Nephron progenitor cell (in vitro differentiated cells): ENCODE measurements at regions not wholly inside any gene's neighbourhood (a gene's known extent, or its start where the extent isn't known, plus 50 kb on each side); places are given as distances from the start of the nearest gene placed in this dataset.

Experiments used
- DNase-seq: peaks from one replicate; pipeline ENCODE4 v3.0.0; 2021
- H3K27ac Mint-ChIP-seq: 2 replicates; pipeline ENCODE4 v1.8.0; 2021; ENCODE audit warnings: mild to moderate bottlenecking, moderate library complexity, mixed read lengths
- H3K27me3 Mint-ChIP-seq: 2 replicates; pipeline ENCODE4 v1.8.0; 2021; ENCODE audit warnings: mild to moderate bottlenecking, low read depth, mixed read lengths; ENCODE audit not compliant: poor library complexity
- H3K36me3 Mint-ChIP-seq: 2 replicates; pipeline ENCODE4 v1.8.0; 2021; ENCODE audit warnings: low read depth, mixed read lengths
- H3K4me1 Mint-ChIP-seq: 2 replicates; pipeline ENCODE4 v1.8.0; 2021; ENCODE audit warnings: mixed read lengths
- H3K4me3 Mint-ChIP-seq: 2 replicates; pipeline ENCODE4 v1.8.0; 2021; ENCODE audit warnings: mild to moderate bottlenecking, moderate library complexity, mixed read lengths
- H3K9me3 Mint-ChIP-seq: 2 replicates; pipeline ENCODE4 v1.8.0; 2021; ENCODE audit warnings: mild to moderate bottlenecking, moderate library complexity, mixed read lengths
- CTCF ChIP-seq: fragments of 200-600 bp; sonication (generic); IDR thresholded peaks from 2 replicates; pipeline ENCODE4 v1.5.0; 2021; ENCODE audit warnings: antibody characterized with exemption

- no peaks in the 10 kb centered on the region for H3K36me3 Mint-ChIP-seq
- TF ChIP-seq CTCF = no peak
- H3K9me3 Mint-ChIP-seq = no peaks in the 10 kb centered on the region
- no peak overlapping the region for H3K27ac Mint-ChIP-seq
- no peak for DNase-seq
- no peaks in the 10 kb centered on the region for H3K4me1 Mint-ChIP-seq
- H3K27me3 Mint-ChIP-seq = peaks cover 3% of the 10 kb centered on the region
- no peak overlapping the region for H3K4me3 Mint-ChIP-seq
Observed at GRCh38 chr3:144033863-144034262, 62.2 kb downstream of the DIPK2A start.

GRCh38 chr3:144034715-144035290, 63.2 kb downstream of the DIPK2A start:
- H3K4me1 Mint-ChIP-seq = no peaks in the 10 kb centered on the region
- H3K36me3 Mint-ChIP-seq = no peaks in the 10 kb centered on the region
- no peak overlapping the region for H3K4me3 Mint-ChIP-seq
- no peaks in the 10 kb centered on the region for H3K9me3 Mint-ChIP-seq
- no peak for DNase-seq
- H3K27me3 Mint-ChIP-seq = peaks cover 6% of the 10 kb centered on the region
- no peak overlapping the region for H3K27ac Mint-ChIP-seq
- TF ChIP-seq CTCF = no peak

GRCh38 chr3:144036498-144036897, 64.9 kb downstream of the DIPK2A start:
- H3K27ac Mint-ChIP-seq = no peak overlapping the region
- no peaks in the 10 kb centered on the region for H3K36me3 Mint-ChIP-seq
- H3K4me1 Mint-ChIP-seq = no peaks in the 10 kb centered on the region
- H3K4me3 Mint-ChIP-seq = no peak overlapping the region
- H3K9me3 Mint-ChIP-seq = no peaks in the 10 kb centered on the region
- peaks cover 6% of the 10 kb centered on the region for H3K27me3 Mint-ChIP-seq
- DNase-seq = no peak
- TF ChIP-seq CTCF = no peak

- no peak for DNase-seq
- peaks cover 5% of the 10 kb centered on the region for H3K27me3 Mint-ChIP-seq
- no peak for TF ChIP-seq CTCF
- no peak overlapping the region for H3K4me3 Mint-ChIP-seq
- no peaks in the 10 kb centered on the region for H3K36me3 Mint-ChIP-seq
- no peaks in the 10 kb centered on the region for H3K9me3 Mint-ChIP-seq
- peak overlapping the region; percentile 25 for H3K27ac Mint-ChIP-seq
- no peaks in the 10 kb centered on the region for H3K4me1 Mint-ChIP-seq
Observed at GRCh38 chr3:144039661-144040060, 68.0 kb downstream of the DIPK2A start.

GRCh38 chr3:144041960-144042556, 70.4 kb downstream of the DIPK2A start:
- Mint-ChIP-seq H3K4me3 (no peak overlapping the region), H3K27ac (no peak overlapping the region), H3K4me1 (no peaks in the 10 kb centered on the region), H3K27me3 (peaks cover 2% of the 10 kb centered on the region), H3K36me3 (no peaks in the 10 kb centered on the region), H3K9me3 (no peaks in the 10 kb centered on the region)
- no peak for DNase-seq
- no peak for TF ChIP-seq CTCF

GRCh38 chr3:144045766-144046165, 74.1 kb downstream of the DIPK2A start:
- Mint-ChIP-seq H3K36me3 (no peaks in the 10 kb centered on the region), H3K9me3 (no peaks in the 10 kb centered on the region), H3K27ac (no peak overlapping the region), H3K4me3 (no peak overlapping the region), H3K27me3 (no peaks in the 10 kb centered on the region), H3K4me1 (no peaks in the 10 kb centered on the region)
- TF ChIP-seq CTCF = no peak
- DNase-seq = no peak
